Dedifferentiated amniotic fluid mesenchymal stem cell (primary cell): ENCODE measurements at regions not wholly inside any gene's neighbourhood (a gene's known extent, or its start where the extent isn't known, plus 50 kb on each side); places are given as distances from the start of the nearest gene placed in this dataset.

Experiments
- DNase-seq: peaks from one replicate; pipeline ENCODE4 v3.0.0-alpha.2; 2016; ENCODE audit errors: extremely low spot score

DNA sequence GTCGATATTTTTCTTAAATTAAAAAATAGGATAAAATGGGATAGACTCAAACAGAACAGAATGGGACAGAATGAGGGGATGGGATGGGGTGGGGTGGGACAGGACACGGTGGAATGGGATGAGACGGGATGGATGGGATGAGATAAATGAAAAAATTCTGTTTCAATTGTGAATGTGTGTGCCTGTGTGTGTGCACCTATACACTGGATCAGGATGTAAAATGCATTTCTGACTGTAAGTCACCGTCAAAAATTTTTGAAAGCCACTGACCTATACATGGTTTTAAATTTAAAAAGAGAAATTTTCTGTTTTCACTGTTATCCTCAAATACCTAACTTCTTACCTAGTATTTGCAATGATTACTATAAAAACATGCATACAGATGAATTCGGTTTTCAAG lies 108.7 kb upstream of the UBE2E2 start:
- DNase-seq, result no peak

DNA sequence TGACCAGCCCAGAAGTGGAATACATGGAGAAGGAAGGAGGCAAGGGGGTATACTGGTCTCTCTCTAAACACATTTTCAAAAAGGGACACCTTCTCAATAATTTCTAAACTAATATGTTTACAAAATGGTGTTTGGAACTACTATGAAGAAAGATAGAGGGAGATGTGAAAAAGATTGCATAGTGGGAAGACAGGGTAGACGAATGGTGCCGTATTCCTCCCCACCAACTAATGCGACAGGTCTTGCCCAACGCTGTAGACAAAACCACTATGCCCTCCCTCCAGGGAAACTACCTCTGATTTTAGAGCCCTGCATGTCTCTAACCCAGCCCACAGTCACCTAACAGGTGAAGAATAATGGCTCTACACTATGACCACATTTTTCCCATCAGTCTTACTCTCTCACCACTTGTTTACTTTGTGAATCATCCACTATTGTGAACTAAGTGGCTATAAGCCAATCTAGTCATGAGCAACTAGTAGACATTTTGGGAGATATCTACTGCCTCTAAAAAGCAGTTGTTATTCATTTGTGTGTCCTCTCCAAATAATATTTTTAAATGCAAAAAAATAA lies 108.2 kb upstream of the UBE2E2 start:
- no peak for DNase-seq

DNA sequence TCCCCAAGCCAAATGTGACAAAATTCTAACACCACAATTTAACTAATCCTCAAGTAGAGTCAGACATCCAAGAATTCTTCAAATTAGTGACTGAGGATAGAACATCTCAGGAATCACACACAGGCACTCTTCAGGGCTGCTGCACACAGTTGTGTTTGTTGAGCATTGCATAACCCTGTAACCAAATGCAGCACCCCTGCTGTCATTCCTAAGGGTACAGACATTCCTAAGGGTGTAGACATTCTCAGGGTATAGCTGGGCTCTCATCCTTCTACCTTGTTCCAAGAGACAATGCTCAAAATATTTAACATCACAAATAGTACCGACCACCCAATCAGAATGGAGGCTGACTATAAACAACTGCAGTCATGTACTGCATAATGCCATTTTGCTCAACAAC lies 107.1 kb upstream of the UBE2E2 start:
- no peak for DNase-seq

DNA sequence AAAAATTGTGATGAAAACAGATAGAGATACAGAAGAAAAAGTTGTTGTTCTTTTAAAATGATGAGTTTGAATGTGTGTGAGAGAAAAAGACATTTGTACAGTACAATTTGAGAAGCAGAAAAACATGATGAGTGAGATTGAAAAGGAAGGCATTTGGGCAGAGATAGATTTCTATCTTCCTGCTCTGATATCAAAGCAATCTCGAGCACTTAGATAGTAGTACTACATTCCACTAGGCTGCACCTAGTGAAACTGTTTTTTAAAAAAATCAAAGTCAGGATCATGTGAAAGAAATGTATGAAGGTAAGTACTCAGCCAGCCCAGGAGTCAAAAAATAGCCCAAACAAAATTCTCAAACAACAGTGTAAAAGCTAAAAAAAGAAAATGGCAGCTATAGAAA lies 104.1 kb upstream of the UBE2E2 start:
- no peak for DNase-seq

DNA sequence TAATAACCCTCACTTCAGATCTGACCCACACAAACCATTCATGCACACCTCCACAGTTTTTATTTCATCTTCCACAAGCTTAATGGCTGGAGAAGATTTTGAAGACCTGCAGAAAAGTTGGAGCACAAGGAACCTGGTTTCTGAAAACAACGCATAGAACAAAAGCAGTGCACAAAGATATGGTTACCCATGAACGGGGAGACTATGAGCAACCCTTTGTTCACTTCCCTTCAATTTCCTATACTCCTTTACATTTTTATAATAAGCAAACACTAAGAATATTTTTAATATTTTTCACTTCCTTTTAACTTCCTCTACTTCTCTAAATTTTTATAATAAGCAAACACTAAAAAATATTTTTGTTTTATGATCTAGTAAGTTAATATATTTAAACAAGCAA lies 103.5 kb upstream of the UBE2E2 start:
- no peak for DNase-seq

DNA sequence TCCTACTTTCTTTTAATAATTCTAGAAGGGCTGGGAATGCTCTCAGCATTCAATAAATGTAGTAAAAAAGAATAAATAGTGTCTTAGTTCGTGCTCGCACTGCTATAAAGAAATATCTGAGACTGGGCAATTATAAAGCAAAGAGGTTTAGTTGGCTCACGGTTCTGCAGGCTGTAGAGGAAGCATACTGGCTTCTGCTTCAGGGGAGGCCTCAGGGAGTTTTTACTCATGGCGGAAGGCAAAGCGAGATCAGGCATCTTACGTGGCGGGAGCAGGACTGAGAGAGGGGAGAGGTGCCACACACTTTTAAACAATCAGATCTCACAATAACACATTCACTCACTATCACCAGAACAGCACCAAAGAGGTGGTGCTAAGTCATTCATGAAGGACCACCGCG lies 103.0 kb upstream of the UBE2E2 start:
- no peak for DNase-seq

DNA sequence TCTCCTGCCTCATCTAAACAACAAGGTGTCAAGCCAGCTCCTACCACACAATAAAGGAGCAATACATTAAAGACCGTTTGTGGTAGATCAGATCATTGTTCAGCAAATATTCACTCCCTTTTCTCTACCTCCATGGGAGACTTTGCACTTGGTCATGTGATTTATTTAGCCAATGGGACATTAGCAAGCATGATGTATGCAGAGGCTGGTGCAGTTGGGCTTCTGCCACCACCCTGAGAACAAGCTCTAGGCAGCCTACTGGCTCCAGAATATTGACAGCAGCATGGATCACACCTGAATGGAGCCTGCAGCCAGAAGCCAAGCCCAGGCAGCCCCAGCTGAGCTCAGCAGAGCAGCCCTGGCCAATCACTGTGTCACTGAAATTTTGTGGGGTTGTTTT lies 99.4 kb upstream of the UBE2E2 start:
- DNase-seq, result no peak

DNA sequence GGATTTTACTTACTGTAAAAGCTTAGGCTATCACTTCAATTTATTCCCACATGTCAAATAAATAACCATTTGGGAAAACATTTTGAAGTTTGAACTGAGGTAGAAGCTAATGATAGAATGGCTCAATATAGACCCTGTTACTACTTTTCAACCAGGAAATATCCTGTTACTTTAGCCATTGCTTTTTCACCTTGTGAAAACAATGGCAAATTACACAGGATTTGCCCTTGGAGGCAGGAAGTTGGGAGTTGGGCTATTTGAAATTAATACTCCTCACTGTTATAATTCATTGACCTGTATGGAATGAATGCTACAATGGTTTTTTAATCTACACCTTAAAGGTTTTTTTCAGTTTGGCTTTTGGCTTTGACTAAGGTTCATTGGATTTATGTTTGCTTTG lies 98.1 kb upstream of the UBE2E2 start:
- DNase-seq, result no peak

DNA sequence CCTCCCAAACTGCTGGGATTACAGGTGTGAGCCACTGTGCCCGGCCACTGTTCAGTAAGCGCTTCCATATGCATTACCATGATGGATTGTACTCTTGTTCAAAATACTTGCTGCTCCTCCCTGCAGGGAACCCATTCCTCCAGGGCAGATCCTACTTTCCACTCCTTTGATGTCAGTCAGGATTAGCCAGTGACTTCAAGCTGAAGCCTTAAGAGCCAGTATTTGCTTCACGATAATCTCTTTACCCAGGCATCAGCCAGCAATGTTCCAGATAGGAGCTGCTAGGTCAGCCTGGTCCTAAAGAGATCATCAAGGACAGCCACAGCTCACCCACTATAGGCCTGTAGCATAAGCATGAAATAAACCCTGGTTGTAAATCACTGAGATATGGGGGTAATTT lies 96.5 kb upstream of the UBE2E2 start:
- no peak for DNase-seq

DNA sequence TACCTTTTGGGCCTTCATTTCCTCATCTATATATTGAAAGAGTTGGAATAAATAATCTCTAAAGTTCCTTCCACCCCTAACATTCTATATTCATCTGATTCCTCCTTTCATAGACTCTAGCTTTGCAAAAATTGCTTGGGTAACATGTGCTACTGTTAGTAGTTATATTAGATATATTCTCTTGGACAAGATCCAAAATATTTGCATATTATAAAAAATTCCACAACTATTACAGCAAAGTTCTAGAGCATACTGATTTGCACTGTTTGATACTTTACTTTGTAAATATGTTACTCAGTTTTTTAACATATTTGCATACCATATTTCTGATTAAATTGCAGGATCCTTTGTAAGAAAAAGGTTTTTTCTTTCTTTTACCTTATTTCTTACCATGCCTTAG lies 95.9 kb upstream of the UBE2E2 start:
- DNase-seq, result no peak

DNA sequence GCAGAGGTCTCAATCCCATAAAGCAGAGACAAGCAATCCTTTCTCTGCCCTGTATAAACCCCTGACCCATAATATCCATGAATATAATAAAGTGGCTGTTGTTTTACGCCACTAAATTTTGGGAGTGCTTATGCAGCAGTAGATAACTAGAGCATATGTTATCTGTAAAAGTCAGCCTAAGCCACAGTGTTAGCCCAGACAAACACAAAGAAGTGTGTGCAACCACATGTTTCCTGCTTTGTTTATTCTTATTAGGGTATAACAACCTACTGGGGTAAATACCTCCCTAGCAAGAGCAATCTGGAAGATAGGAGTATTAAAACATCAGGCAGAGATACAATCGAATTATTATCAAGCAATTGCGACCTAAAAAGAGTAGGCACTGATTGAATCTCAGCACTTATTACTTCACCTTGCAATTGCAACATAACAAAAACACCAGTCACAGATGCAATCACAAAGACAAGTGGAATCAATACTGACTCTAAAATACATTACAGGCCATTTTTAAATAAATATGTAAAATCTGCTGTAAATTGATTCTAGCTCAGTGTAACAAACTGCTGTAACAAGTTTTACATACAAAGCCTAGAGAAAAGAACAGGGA lies 94.6 kb upstream of the UBE2E2 start:
- no peak for DNase-seq

DNA sequence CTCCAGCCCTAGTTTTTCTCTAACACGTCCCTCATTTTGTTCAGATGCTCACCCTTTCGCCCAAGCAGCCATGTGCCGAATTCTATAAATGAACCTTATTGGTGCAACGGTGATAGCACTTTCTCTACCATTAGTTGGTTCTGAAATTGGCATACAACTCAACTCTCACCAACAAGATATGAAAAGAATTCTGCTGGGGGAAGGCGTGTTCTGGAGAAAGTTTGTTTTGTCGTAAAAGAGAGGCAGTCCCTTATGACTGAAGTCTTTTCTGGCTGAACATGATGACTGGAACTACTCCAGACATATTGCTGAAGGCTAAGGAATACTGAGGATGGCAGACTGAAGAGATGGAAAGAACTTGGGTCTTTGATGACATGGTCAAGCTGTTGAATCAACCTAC lies 91.8 kb upstream of the UBE2E2 start:
- no peak for DNase-seq

DNA sequence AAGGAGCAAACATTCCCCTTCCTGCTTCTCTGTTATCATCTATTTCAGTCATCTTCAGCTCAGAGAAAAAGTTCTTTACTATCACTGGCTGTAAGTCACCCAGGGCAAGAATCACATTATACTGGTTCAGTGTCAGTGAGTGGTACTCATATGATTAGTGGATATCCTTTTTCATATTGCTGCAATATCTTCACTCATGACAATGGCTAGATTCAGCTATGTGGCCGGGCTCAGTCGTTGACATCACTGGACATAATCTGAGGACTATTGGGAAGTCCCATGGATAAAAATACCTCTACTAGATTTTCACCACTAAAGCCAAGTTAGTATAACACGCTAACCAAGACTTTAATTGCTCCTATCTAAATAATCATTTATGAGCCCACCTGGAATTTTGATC lies 91.3 kb upstream of the UBE2E2 start:
- no peak for DNase-seq

DNA sequence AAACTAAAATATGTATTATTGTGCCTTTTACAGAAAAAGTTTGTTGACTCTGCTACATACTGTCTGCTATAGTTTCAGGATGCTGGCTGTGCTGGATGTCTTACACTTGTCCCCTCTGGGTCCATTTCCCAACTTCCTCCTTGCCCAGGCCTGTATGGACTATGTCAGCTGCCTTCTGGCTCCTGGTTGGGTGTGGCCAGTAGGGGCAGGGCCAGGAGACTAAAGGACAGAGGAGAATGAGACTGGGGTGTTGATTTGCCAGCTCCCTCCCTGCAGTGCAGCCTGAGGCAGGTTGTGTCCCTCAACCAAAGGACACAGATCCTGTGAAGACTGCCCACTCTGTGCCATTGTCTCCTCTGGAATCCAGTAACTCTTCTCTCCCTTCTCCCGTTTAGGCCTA lies 90.6 kb upstream of the UBE2E2 start:
- no peak for DNase-seq

DNA sequence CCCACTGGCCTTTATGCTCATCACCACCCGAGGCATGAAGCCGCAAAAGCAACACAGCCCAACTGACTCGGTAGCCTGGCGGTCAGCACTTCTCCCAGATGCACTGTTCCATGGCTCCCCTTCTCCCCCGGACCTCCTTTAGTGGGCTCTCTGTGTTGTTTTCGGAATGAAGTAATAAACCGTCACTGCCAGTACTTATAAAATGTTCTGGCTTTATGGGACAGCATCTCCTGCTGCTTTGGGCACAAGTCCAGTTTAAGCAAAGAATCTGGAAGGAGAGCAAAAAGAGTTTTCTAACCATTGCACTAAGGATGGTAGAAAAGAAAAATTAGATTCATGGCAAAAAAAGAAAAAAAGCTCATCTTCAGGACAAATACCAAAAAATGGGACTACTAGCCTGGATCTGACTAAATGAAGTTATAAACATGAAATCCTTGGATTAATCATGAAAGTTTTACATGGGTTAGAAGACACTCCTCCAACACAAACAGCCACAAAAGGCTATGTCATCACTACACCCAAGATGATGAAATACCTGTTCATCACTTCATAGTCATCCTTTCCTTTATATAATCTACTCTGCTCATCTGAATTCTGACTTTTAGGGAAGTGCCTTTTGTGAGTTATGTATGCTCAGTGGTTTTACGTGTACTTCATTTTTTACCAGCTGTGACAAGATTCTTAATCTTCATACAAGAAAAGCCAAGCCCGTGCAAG lies 89.5 kb upstream of the UBE2E2 start:
- peak; percentile 51 for DNase-seq

DNA sequence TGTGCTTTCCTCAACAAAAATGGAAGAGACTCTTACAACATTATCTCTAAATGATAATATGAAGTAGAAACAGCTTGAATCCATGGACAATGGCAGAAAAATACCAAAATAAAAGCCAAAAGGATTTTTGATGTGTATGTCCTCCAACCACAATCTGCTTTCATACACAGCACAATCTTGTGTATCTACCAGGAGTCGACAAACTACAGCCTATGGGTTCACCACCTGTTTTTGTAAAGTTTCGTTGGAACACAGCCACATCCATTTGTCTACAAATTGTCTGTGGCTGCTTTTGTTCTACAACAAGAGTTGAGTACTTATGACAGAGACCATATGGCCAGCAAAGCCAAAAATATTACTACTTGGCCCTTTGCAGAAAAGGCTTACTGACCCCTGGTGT lies 88.7 kb upstream of the UBE2E2 start:
- no peak for DNase-seq

DNA sequence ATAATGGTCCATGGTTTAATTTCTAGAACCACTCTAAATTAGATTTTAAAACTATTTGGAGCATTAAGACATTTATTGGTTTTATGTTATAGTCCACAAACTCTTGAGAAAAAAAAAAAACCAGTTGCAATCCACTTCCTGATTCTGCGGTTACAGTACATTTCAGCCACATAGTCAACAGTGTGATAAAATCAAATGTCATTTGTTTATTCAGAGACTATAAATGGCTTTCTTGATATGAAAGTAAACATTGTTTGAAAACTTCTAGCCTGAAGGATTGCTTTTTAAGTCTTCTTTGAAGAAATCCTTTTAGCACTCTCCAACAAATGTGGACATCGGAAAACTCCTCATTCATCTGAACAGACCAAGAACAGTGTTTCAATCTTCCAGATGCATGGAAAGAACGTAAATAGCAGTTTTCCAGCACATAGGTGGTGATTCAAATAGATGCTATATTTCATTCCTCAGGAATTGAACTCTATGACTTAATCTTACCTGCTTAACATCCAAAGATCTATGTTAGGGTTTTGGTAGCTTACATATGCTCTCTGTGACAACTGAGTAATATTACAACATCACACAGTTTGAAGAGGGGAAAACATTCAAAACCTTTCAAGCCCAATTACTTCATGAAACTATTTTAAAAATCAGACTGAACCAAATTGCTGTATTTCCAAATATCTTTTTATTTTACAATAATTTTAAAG lies 87.8 kb upstream of the UBE2E2 start:
- no peak for DNase-seq

DNA sequence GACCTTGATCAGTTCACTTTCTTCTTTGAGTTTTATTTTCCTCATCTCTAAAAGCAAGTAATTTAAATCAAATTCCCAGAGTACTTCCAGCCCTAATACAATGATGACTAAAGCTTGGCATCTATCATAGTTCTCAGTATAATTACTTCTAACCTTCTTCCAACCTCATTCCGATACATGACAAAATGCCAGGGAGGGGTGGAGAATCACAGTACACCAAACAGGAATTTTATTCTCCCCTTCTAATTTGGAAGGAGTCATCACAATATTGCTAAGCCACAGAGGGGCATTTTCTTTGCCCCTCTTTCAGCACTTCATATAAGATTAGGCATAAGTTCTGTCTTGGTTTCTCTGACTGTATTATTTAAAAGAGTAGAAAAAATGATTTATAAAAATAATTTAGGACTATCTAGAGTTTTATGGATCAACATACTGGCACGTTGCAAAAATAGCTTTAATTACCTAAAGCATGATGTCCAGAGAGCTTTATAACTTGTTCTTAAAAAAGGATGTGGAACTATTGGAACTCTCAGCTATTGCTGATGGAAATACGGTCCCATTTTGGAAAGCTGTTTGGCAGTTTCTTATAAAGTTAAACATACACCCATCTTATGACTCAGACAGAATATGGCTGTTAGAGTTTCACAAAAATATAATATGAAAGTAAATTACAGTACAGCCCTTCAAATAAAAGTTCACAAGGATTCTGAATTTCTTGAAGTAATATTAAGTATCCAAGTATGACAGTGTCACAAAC lies 86.9 kb upstream of the UBE2E2 start:
- DNase-seq, result no peak

DNA sequence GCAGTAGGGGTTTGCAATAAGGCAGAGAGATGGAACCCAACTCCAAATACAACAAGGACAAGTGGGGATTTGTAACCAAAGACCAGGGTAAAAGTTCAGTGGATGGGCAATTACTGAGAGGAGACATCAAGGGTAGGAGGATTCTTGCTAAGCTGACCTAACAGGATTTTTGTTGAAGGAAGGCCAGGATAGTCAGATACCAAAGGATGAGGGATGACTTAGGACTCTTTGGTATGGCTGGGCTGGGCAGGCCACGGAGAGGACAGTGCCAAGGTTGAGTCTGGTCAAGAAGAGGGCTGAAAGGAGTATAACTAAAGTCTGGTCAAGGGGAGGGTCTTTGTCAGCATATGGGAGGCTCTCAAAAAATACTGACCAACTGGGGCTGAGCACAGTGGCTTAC lies 85.3 kb upstream of the UBE2E2 start:
- no peak for DNase-seq

DNA sequence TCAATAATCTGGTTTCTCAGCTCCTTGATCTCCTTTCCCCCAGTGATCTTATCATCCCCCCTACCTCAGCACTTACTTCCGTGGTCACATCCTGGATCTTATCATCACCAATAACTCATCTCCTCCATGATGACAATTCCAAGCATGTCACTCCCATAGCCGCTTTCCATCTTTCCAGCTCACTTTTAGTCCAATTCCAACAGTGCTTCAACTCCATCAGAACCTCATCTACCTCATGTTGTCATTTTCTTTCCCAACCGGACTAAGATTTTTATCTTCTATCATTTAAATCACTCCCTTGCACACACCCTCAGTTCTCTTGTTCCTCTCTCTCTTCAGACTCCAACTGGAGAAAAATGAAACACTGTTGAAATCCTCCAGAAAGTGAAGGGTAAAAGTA lies 75.9 kb upstream of the UBE2E2 start:
- DNase-seq, result no peak

DNA sequence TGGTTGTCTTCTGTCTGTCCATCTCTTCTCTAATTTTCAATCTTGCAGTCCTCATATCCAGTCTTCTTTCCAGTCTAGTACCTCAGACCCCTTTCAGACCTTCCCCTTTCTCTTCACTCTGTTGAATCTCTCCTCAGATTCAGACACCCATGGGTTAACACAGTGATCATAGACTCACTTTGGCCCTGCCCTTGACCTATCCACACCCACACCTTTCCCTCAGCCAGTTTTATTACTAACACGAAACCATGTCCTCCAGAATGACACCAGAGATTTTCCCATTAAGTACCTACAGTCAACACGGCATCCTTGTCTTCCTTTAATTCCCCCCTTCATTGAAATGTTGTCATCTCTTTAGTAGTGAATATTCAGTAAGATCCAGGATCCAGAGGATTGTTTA lies 74.5 kb upstream of the UBE2E2 start:
- no peak for DNase-seq

DNA sequence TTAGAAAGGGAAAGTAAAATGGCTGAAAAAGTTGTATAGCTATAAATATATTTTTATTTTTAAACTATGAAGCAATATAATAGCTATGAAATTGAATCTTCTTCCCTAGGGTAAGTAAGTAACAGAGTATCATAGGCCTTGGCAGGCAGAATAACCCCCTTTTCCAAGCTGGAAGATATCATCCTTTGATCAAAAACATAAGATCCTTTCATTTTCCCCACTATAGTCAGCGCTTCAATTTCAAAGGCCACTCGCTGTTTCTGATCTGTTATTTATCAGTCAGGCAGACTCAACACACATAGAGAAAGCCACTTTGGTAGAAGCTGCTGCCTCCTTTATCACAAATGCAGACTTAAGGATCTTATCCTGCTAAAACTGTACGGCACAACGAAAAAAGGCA lies 74.0 kb upstream of the UBE2E2 start:
- no peak for DNase-seq
